Thoracic aorta (tissue), 2 donors: ENCODE measurements at regions not wholly inside any gene's neighbourhood (a gene's known extent, or its start where the extent isn't known, plus 50 kb on each side); places are given as distances from the start of the nearest gene placed in this dataset.

Experiments used
- ATAC-seq: fragments of 150-250 bp; one replicate; pipeline ENCODE4 v1.8.0; 2017; ENCODE audit warnings: low read depth; ENCODE audit not compliant: insufficient number of reproducible peaks, low FRiP score
- DNase-seq: peaks from one replicate; pipeline ENCODE4 v3.0.0-alpha.2; 2020; ENCODE audit warnings: low spot score
- H3K27ac ChIP-seq, 2 donors: fragments of 200-600 bp; sonication (generic); 1 replicate in 1 of 2; 2 replicates in 1 of 2; pipeline ENCODE4 v1.5.1; 2016; ENCODE audit warnings: mild to moderate bottlenecking in 2 of 2, moderate library complexity in 2 of 2
- H3K27me3 ChIP-seq: fragments of 200-600 bp; sonication (generic); replicated peaks from 2 replicates; pipeline ENCODE4 v1.6.0; 2016; ENCODE audit warnings: mild to moderate bottlenecking; ENCODE audit not compliant: insufficient read depth
- H3K36me3 ChIP-seq: fragments of 200-600 bp; sonication (generic); one replicate; pipeline ENCODE4 v1.5.1; 2016
- H3K4me1 ChIP-seq, 2 donors: fragments of 200-600 bp; sonication (generic); 1 replicate in 1 of 2; 2 replicates in 1 of 2; pipeline versions ENCODE4 v1.5.1 to v1.6.0; 2016; ENCODE audit warnings: low read depth in 2 of 2, mild to moderate bottlenecking in 1 of 2; ENCODE audit not compliant: control insufficient read depth in 1 of 2
- H3K4me3 ChIP-seq: fragments of 200-600 bp; sonication (generic); 2 replicates; pipeline ENCODE4 v1.5.1; 2016; ENCODE audit warnings: mild to moderate bottlenecking
- H3K9me3 ChIP-seq: fragments of 200-600 bp; sonication (generic); 2 replicates; pipeline ENCODE4 v1.5.1; 2016
- TF ChIP-seq, protein P1 (sequence below): fragments of 200-600 bp; sonication (generic); IDR thresholded peaks from one replicate; pipeline ENCODE4 v1.5.1; 2019; ENCODE audit warnings: antibody characterized with exemption

DNA sequence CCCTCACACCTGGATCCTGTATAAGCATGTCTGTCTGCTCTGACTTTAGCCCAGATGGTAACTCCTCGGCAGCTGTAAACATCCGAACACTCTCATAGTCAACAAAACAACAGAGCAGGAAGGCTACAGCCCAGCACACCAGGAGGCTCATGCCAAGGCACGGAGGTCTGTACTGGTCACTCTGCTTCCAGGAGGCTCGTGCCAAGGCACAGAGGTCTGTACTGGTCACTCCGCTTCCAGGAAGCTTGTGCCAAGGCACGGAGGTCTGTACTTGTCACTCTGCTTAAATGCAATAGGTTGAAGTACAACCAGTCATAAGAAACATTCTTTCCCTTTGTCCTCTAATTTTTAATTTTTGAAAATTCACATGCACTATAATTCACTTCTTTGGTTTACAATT is 190.1 kb upstream of the CDH4 start:
- no peak for ATAC-seq
- Histone ChIP-seq H3K4me1 (no peaks in the 10 kb centered on the region), H3K27ac (no peak overlapping the region), H3K36me3 (no peaks in the 10 kb centered on the region), H3K27me3 (no peaks in the 10 kb centered on the region), H3K9me3 (no peaks in the 10 kb centered on the region), H3K4me3 (no peak overlapping the region)
- TF ChIP-seq, protein P1, sequence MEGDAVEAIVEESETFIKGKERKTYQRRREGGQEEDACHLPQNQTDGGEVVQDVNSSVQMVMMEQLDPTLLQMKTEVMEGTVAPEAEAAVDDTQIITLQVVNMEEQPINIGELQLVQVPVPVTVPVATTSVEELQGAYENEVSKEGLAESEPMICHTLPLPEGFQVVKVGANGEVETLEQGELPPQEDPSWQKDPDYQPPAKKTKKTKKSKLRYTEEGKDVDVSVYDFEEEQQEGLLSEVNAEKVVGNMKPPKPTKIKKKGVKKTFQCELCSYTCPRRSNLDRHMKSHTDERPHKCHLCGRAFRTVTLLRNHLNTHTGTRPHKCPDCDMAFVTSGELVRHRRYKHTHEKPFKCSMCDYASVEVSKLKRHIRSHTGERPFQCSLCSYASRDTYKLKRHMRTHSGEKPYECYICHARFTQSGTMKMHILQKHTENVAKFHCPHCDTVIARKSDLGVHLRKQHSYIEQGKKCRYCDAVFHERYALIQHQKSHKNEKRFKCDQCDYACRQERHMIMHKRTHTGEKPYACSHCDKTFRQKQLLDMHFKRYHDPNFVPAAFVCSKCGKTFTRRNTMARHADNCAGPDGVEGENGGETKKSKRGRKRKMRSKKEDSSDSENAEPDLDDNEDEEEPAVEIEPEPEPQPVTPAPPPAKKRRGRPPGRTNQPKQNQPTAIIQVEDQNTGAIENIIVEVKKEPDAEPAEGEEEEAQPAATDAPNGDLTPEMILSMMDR = no peak
- DNase-seq = no peak

DNA sequence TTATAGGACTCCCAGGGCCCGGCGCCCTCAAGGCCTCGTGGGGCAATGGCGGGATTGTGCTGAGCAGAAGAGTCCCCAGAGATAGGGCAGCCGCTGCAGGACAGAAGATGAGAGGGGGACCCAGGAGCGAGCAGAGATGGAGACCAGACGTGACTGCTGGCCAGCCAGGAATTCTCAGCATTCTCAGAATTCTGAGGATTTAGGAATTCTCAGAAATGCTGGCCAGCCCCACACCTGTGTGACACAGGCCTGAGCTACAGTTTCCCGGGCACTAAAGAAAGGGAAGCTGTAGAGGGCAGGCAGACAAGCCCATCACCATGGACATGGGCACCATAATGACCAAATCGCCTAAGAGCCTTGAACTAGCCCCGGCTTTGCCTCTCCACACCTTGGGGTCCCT is 186.2 kb upstream of the CDH4 start:
- no peak for ATAC-seq
- Histone ChIP-seq H3K27ac (no peak overlapping the region), H3K4me1 (no peaks in the 10 kb centered on the region), H3K9me3 (no peaks in the 10 kb centered on the region), H3K27me3 (no peaks in the 10 kb centered on the region), H3K36me3 (no peaks in the 10 kb centered on the region), H3K4me3 (no peak overlapping the region)
- DNase-seq = no peak
- TF ChIP-seq, protein P1 = no peak

- Histone ChIP-seq H3K27me3 (no peaks in the 10 kb centered on the region), H3K4me3 (no peak overlapping the region), H3K27ac (no peak overlapping the region), H3K36me3 (no peaks in the 10 kb centered on the region), H3K9me3 (no peaks in the 10 kb centered on the region), H3K4me1 (no peaks in the 10 kb centered on the region)
- no peak for DNase-seq
- TF ChIP-seq, protein P1 = no peak
- ATAC-seq = no peak
These were observed 185.5 kb upstream of the CDH4 start for GRCh38 chr20:61066526-61066925.

DNA sequence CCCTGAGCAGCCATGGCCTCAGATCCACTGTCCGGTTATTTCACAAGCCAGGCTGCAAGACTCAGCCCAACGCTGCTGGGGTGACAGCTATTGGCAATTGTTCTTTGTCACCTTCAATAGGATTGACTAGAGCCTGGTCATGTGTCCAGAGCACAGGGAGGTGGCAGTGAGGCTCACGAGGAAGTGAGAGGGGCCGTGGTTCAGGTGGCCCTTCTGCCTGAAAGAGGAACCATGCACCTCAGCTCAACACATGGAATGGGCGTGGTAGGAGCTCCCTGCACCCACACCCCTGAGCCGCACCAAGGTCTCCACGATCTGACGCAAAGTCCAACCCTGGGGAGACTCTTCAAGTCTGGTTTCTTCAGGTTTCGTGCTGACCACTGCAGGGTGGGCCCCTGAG is 184.8 kb upstream of the CDH4 start:
- DNase-seq (no peak), ATAC-seq (no peak)
- no peak overlapping the region for H3K27ac ChIP-seq
- no peaks in the 10 kb centered on the region for H3K27me3 ChIP-seq
- no peaks in the 10 kb centered on the region for H3K36me3 ChIP-seq
- TF ChIP-seq, protein P1 = no peak
- no peaks in the 10 kb centered on the region for H3K4me1 ChIP-seq
- H3K4me3 ChIP-seq = no peak overlapping the region
- H3K9me3 ChIP-seq = no peaks in the 10 kb centered on the region

GRCh38 chr20:61072398-61072797 is 179.7 kb upstream of the CDH4 start:
- Histone ChIP-seq H3K4me3 (no peak overlapping the region), H3K4me1 (no peaks in the 10 kb centered on the region), H3K9me3 (no peaks in the 10 kb centered on the region), H3K27ac (no peak overlapping the region), H3K27me3 (no peaks in the 10 kb centered on the region), H3K36me3 (no peaks in the 10 kb centered on the region)
- TF ChIP-seq, protein P1 = no peak
- ATAC-seq = no peak
- DNase-seq = no peak
